Dendritic cell treated with granulocyte-macrophage colony-stimulating factor and Interleukin-4, amounts not matched to agents 40 ng/mL and 50 ng/mL, for 4 days (primary cell): ENCODE measurements at regions not wholly inside any gene's neighbourhood (a gene's known extent, or its start where the extent isn't known, plus 50 kb on each side); places are given as distances from the start of the nearest gene placed in this dataset.

Source experiments
- H3K27ac Mint-ChIP-seq: one replicate; pipeline ENCODE4 v1.8.0; 2022; ENCODE audit warnings: mild to moderate bottlenecking, mixed read lengths
- H3K27me3 Mint-ChIP-seq: one replicate; pipeline ENCODE4 v1.8.0; 2022; ENCODE audit warnings: mild to moderate bottlenecking, mixed read lengths
- H3K36me3 Mint-ChIP-seq: one replicate; pipeline ENCODE4 v1.8.0; 2022; ENCODE audit warnings: low read depth, mixed read lengths
- H3K4me1 Mint-ChIP-seq: one replicate; pipeline ENCODE4 v1.8.0; 2022; ENCODE audit warnings: low read depth, mixed read lengths
- H3K4me3 Mint-ChIP-seq: one replicate; pipeline ENCODE4 v1.8.0; 2022; ENCODE audit warnings: mild to moderate bottlenecking, moderate library complexity, mixed read lengths
- H3K9me3 Mint-ChIP-seq: one replicate; pipeline ENCODE4 v1.8.0; 2022; ENCODE audit warnings: mixed read lengths
- intact Hi-C: fragments of 100-400 bp; cut with micrococcal nuclease; formaldehyde crosslinking; loops from one replicate; pipeline ENCODE4 v1.15.0; 2022

DNA sequence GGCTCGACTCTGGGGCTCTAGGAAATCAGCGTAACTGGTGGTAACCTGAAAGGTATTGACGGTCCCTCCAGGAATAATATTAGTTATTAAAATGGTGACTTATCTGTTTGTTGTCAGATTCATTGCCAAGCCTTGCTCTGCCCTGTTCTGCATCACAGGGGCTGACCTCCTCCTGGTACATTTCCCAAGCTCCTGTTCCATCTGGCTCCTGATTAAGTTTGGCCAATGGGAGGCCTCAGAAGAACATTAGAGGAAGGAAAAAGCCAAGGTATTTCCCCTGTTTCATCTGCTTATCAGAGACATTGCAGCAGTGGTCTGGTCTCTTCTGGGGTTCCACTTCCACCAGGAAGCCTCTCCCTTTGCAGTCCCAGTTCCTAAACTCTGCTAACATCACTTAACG, 527.0 kb downstream of the TNS1 start:
- H3K4me3 Mint-ChIP-seq = no peak overlapping the region
- H3K27ac Mint-ChIP-seq = no peak overlapping the region
- intact Hi-C loops = no loop called here
- H3K36me3 Mint-ChIP-seq = no peaks in the 10 kb centered on the region
- H3K9me3 Mint-ChIP-seq = no peaks in the 10 kb centered on the region
- H3K27me3 Mint-ChIP-seq = peaks cover 27% of the 10 kb centered on the region
- peaks cover 6% of the 10 kb centered on the region for H3K4me1 Mint-ChIP-seq

DNA sequence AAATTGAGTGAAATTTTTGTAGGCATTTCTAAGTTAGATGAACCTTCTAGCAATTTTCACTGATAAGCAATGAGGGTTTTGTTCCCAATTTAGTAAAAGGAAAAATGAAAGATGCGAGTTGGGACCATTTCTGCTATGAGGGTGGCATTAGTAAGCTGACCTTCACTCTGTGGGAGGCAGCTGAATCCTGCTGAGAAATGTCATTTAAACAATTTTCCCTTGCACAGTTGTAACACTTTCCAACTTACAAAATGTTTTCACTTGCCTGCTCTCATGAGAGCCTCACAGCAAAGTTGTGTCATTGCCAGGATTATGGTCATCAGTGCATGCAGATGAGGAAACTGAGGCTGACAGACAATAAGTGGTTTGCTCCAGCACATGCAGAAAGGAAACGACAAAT, 527.7 kb downstream of the TNS1 start:
- intact Hi-C loops = no loop called here
- Mint-ChIP-seq H3K9me3 (no peaks in the 10 kb centered on the region), H3K4me1 (peaks cover 6% of the 10 kb centered on the region)

DNA sequence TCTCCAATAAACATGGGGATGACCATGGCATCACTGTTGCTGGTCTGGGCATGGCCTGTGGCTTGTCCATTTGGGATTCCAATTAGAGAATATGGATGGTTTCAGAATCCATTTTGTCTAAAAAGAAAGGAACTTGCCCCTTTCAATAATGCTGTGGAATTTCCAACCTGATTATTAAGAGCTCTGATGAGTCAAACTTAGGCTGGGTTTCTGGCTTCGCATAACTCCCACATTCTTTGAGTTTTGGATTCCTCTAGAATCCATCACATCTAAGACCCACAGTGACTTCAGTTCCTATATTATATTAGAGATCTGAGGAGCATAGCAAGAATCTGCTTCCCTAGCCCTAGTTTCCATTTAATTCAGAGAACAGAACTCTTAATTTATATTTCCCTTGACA, 531.5 kb downstream of the TNS1 start:
- H3K27me3 Mint-ChIP-seq = peaks cover 18% of the 10 kb centered on the region
- no peaks in the 10 kb centered on the region for H3K9me3 Mint-ChIP-seq
- H3K36me3 Mint-ChIP-seq = no peaks in the 10 kb centered on the region
- intact Hi-C loops = no loop called here
- H3K27ac Mint-ChIP-seq = no peak overlapping the region
- H3K4me3 Mint-ChIP-seq = no peak overlapping the region
- peaks cover under 1% of the 10 kb centered on the region for H3K4me1 Mint-ChIP-seq

More for the DNA sequence above, 527.7 kb downstream of the TNS1 start:
- no peaks in the 10 kb centered on the region for H3K36me3 Mint-ChIP-seq
- no peak overlapping the region for H3K27ac Mint-ChIP-seq
- H3K4me3 Mint-ChIP-seq = no peak overlapping the region
- H3K27me3 Mint-ChIP-seq = peaks cover 27% of the 10 kb centered on the region

DNA sequence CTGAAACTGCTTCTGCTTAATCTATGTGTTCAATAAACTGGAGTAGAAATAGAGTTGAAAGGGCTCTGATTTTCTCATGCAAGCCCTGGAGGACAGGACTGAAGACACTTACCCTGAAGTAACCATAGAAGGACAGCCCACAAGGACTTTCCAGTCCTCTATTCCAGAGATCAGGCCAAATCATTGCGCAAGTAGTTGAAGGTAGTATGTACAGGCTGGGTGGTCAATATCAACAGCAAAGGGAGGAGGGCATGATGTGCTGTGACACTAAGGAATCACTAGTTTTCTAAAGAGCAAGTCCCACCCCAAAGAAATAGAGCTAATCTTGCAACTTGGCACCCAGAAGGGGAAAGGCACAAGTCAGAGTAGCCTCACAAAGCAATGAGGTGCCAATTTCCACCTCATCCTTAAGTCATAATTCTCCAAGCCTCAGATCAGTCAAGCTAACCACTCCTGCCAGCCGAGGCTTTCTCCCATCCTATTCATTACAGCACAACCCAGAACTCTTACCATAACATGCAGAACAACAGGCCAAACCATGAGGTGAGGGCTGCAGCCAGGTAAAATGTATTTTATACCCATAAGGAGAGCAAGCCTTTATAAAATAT, 533.5 kb downstream of the TNS1 start:
- no peak overlapping the region for H3K4me3 Mint-ChIP-seq
- no peak overlapping the region for H3K27ac Mint-ChIP-seq

DNA sequence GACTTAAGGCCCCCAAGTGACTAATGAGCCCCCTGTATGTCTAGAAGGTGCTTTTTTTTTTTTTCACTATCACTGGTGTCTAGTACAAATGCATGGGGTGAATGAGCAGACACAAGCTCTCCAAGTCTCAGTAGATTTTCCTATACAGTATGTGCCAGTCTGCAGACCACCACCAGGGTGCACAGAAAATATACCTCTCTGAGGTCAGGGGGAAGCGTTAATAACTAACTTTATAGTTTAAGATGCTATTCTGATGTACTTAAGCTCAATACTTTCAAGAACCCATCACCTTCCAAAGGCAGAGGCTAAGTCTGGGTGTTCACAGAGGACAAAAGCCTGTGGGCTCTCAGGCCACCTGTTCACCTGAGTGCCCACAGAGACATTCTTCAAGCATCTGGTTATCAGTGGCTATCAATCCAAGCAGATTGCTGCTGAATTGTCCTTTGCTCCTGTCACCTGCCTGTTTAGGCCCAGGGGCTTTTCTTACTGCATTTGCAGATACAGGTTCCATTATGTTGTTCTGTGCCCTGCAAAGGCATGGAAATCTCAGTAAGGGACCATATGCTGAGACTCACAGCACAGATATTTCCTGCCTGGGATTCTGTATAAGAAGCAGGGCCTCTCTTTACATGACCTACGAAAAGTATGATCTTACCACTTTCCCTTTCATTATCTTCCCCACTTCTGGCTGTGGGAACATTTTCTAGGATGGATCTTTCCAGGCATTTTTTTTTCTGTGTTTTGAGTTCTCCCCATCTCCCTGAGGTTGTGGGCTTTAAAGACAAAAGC, 534.6 kb downstream of the TNS1 start:
- H3K27me3 Mint-ChIP-seq = peaks cover 16% of the 10 kb centered on the region
- intact Hi-C loops = no loop called here
- no peak overlapping the region for H3K4me3 Mint-ChIP-seq
- no peak overlapping the region for H3K27ac Mint-ChIP-seq
- no peaks in the 10 kb centered on the region for H3K4me1 Mint-ChIP-seq
- H3K9me3 Mint-ChIP-seq = no peaks in the 10 kb centered on the region
- no peaks in the 10 kb centered on the region for H3K36me3 Mint-ChIP-seq

More for the DNA sequence above, 533.5 kb downstream of the TNS1 start:
- peaks cover 17% of the 10 kb centered on the region for H3K27me3 Mint-ChIP-seq
- intact Hi-C loops = no loop called here
- no peaks in the 10 kb centered on the region for H3K9me3 Mint-ChIP-seq
- no peaks in the 10 kb centered on the region for H3K36me3 Mint-ChIP-seq
- no peaks in the 10 kb centered on the region for H3K4me1 Mint-ChIP-seq

DNA sequence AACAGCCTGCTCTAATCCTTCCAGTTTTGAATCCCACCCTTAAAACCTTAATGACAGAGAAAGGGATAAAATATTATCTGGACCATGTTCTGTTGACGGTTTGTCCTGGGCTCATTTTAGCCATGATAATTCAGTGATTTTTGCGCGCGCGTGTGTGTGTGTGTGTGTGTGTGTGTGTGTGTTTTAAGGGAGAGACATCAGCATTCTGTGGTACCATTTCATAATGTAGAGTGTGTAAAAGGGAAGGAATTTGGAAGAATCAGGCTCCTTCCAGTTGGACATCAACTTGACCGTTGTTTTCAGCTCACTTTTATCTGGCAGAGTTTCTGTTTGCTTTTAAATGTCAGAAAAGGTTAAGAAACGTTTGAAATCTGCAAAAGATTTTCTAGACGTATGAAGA, 535.5 kb downstream of the TNS1 start:
- Mint-ChIP-seq H3K4me3 (no peak overlapping the region), H3K36me3 (no peaks in the 10 kb centered on the region), H3K9me3 (no peaks in the 10 kb centered on the region), H3K27me3 (peaks cover 10% of the 10 kb centered on the region), H3K4me1 (no peaks in the 10 kb centered on the region), H3K27ac (no peak overlapping the region)
- intact Hi-C loops = no loop called here

DNA sequence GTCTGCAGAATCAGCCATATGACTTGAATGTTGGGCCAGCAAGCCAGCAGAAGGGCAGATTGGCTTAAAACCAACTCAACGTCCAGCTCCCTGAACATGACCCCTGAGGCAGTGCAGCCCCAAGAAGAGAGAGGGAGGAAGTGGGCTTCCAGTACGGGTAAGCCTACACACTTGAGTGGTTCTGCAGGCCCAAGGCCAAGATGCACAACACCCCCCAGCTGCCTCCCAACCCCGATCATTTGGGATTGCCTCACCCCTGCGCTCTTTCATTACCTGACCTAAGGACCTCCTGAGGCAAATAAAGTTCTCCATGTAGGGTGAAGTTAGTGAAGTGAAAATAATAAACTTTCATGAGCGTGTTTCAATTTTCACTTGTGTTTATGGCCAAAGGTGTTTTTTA, 536.0 kb downstream of the TNS1 start:
- Mint-ChIP-seq H3K4me3 (no peak overlapping the region), H3K9me3 (no peaks in the 10 kb centered on the region), H3K27me3 (peaks cover 8% of the 10 kb centered on the region), H3K36me3 (no peaks in the 10 kb centered on the region), H3K4me1 (no peaks in the 10 kb centered on the region), H3K27ac (no peak overlapping the region)
- intact Hi-C loops = no loop called here

DNA sequence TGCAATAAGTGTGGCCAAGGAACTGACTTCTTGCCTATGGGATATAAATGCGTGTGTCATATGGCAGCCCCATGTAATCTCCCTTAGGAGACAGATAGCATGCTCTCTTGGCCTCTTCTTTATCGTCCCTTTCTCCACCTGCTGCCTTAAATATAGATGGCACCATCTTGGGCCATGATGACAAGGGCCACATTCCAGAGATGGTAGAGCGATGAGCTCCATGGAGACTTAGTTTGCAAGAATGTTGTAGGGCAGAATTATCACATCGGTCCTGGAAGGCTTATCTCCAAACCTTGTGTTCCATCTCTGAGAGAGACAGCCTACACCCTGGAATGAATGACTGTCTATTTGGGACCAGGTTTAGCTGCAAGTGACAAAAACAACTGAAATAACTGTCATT, 536.7 kb downstream of the TNS1 start:
- H3K4me1 Mint-ChIP-seq = no peaks in the 10 kb centered on the region
- H3K9me3 Mint-ChIP-seq = no peaks in the 10 kb centered on the region
- no peak overlapping the region for H3K27ac Mint-ChIP-seq
- H3K36me3 Mint-ChIP-seq = no peaks in the 10 kb centered on the region
- intact Hi-C loops = no loop called here
- peaks cover 5% of the 10 kb centered on the region for H3K27me3 Mint-ChIP-seq
- no peak overlapping the region for H3K4me3 Mint-ChIP-seq

DNA sequence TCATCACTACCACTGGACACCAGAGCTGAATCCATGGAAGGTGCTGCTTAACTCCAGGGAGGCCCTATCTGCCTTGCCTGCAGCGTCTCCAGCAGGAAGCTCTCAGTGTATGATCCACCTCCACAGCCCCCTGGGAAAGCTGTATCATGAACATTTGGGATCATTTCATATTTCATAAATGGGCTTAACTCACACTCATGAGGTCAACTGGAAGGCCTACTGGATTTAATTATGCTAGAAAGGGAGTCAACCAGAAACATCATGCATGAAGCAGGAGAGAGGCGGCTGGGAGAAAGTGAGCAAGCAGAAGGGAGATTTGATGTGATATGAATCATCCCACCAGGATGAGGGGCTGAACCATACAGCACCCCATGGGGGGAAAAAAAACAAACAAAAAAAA, 537.7 kb downstream of the TNS1 start:
- Mint-ChIP-seq H3K9me3 (no peaks in the 10 kb centered on the region), H3K4me1 (no peaks in the 10 kb centered on the region), H3K4me3 (no peak overlapping the region), H3K36me3 (no peaks in the 10 kb centered on the region), H3K27ac (no peak overlapping the region), H3K27me3 (peaks cover 5% of the 10 kb centered on the region)
- intact Hi-C loops = no loop called here

DNA sequence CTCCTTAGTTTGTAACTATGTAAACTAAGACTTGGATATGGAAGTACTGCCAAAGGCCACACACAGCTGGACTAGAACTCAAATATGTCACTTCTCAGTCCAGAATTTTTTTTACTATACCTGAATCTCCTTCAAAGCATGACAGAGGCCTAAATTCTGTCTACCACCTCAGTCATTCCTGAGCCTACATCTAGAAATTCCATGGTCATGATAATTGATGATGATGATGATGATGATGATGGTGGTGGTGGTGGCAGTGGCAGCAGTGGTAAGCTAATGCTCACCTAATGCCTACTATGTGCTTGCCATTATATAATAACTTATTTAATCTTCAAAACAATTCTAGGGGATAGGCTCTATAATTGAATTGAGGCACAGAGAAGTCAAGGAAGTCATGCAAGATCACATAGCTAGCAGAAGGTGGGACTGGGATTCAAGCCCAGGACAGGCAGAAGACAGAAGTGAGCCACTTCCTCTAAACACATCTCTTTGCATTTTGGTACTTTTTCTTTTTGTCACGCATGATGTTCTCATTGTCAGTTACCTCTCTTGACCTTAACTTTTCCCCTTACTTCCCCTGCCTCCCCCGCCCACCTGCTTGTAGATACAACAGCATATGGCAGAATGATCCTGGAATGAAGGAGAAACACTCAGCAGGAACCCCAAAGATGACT, 539.3 kb downstream of the TNS1 start:
- Mint-ChIP-seq H3K27me3 (peaks cover 5% of the 10 kb centered on the region), H3K4me3 (no peak overlapping the region), H3K36me3 (no peaks in the 10 kb centered on the region), H3K4me1 (no peaks in the 10 kb centered on the region), H3K9me3 (no peaks in the 10 kb centered on the region), H3K27ac (no peak overlapping the region)
- intact Hi-C loops = no loop called here

DNA sequence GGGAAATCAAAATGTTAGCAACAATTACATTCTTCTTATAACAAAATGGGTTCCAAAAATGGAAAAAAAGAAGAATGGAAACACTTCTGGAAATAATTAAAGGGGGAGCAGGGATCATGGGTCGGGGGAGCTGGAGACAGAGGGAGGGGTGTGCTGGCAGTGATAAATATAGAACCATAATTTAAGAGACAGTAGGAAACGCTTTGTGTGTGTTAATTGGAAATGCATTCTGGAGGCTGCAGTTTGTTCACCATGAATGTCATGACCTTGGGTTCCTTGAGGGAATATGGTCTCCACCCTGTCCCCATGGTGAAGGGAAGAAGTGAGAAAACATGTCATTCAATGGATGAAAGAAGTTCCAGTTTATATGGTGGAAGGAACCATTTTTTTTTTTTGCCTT, 540.7 kb downstream of the TNS1 start:
- H3K27me3 Mint-ChIP-seq = peaks cover 5% of the 10 kb centered on the region
- intact Hi-C loops = no loop called here
- H3K4me3 Mint-ChIP-seq = no peak overlapping the region
- H3K4me1 Mint-ChIP-seq = no peaks in the 10 kb centered on the region
- no peaks in the 10 kb centered on the region for H3K36me3 Mint-ChIP-seq
- no peak overlapping the region for H3K27ac Mint-ChIP-seq
- no peaks in the 10 kb centered on the region for H3K9me3 Mint-ChIP-seq

DNA sequence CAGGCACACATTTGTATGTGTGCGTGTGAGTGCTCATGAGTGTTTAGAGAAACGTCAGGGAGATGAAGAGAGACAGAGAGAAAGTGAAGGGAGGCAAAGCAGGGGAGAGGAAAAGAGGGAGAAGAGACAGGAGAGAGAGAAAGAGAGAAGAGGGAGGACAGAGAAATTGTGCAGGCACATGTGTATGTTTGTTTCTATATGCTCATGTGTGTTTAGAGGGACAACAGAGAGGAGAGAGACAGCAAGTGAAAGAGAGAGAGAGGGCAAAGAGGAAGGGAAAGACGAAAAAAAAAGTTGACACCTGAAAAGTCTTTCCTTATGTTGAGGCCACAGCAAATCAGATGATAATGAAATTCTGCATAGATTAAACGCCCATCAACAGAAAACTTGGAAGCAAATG, 541.1 kb downstream of the TNS1 start:
- no peaks in the 10 kb centered on the region for H3K4me1 Mint-ChIP-seq

DNA sequence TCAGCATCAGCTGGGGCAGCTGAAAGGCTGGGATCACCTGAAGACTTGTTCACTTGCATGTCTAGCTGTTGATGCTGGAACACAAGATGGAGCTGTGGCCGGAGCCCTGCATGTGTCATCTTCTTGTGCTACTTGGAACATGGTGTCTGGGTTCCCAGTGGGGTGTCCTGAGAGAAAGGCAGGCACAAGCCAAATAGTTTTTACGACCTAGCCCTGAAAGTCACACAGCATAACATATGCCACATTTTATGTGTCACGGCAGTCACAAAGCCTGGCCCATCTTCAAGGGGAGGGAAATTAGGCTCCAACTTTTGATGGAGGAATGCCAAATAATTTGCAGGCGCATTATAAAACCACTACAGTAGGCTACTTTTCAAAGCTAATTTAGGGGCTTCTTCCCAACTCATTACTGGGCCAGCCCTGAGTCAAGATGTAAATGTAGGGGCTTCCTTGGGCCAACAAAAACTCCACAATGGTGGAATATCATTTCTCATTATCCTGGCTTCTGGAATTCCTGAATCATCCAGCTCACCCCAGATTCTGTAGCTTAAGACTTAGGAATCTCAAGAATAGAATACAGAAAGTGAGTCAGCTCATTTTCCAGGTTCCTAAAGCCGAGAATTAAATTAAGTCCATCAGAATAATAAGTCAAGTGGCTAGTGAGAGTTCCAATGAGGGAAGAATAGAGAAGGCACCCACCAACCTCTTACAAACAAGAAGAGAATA, 543.0 kb downstream of the TNS1 start:
- Mint-ChIP-seq H3K4me1 (no peaks in the 10 kb centered on the region), H3K27ac (no peak overlapping the region), H3K36me3 (no peaks in the 10 kb centered on the region), H3K27me3 (peaks cover 9% of the 10 kb centered on the region), H3K4me3 (no peak overlapping the region), H3K9me3 (no peaks in the 10 kb centered on the region)
- intact Hi-C loops = no loop called here

More for the DNA sequence above, 541.1 kb downstream of the TNS1 start:
- no peaks in the 10 kb centered on the region for H3K9me3 Mint-ChIP-seq
- H3K27ac Mint-ChIP-seq = no peak overlapping the region
- no peaks in the 10 kb centered on the region for H3K36me3 Mint-ChIP-seq
- H3K4me3 Mint-ChIP-seq = no peak overlapping the region
- peaks cover 4% of the 10 kb centered on the region for H3K27me3 Mint-ChIP-seq
- intact Hi-C loops = no loop called here

DNA sequence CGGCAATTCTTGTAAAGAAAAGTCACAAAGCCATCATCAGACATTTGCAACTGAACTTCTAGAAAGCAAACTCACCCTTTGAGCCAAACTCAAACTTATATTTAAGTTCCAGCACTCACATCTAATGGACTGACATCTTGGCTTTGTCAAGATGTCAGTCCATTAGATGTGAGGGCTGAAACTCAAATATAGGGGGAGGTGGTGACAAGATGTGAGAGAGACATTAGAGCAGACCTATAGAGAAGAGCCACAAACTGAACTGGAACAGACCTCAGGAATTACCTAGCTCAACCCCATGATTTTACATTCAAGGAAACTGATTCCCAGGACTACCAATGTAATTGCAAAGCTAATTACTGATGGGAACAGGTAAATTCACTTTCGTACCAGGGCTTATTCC, 543.8 kb downstream of the TNS1 start:
- Mint-ChIP-seq H3K27me3 (peaks cover 9% of the 10 kb centered on the region), H3K4me1 (no peaks in the 10 kb centered on the region), H3K4me3 (no peak overlapping the region)

More for the DNA sequence above, 543.8 kb downstream of the TNS1 start:
- H3K27ac Mint-ChIP-seq = no peak overlapping the region
- intact Hi-C loops = no loop called here
- H3K36me3 Mint-ChIP-seq = no peaks in the 10 kb centered on the region
- no peaks in the 10 kb centered on the region for H3K9me3 Mint-ChIP-seq
